ENCODE measurements at regions not wholly inside any gene's neighbourhood (a gene's known extent, or its start where the extent isn't known, plus 50 kb on each side); places are given as distances from the start of the nearest gene placed in this dataset.

DNA sequence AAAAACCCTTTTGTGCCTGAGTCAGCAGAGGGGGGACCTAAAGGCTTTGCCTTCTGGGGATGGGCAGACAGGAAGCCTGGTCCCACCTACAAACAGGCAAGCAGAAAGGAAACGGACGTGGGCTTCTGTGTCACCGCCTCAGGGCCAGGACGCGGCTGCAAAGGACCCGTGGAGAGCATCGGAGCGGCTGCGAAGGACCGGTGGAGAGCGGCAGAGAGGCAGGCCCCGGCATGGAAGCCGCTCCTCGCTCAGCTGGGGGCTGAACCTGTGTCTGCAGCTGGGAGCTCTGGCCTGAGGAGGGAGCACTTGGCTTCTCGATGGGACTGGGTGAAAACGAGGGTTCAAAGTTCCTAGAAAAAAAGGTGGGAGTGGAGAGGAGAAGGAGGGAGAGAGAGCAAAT, 125.4 kb upstream of the PPP2R2D start:
- Histone ChIP-seq H3F3A (ENCODE audit: control insufficient read depth, insufficient read depth) (no peaks in the 10 kb centered on the region), H3K9me2 (replicated peaks; ENCODE audit: control insufficient read depth, low read length) (no peaks in the 10 kb centered on the region), H3K79me2 (ENCODE audit: control insufficient read depth, low read length) (no peaks in the 10 kb centered on the region), H3K4me2 (ENCODE audit: low read length) (no peak overlapping the region), H4K20me1 (ENCODE audit: control insufficient read depth, insufficient read depth, low read depth, low read length) (no peaks in the 10 kb centered on the region), H3K36me3 (ENCODE audit: control insufficient read depth, low read length) (no peaks in the 10 kb centered on the region), H3K4me1 (ENCODE audit: control insufficient read depth, low read length) (no peaks in the 10 kb centered on the region), H3K9me3 (ENCODE audit: control insufficient read depth, insufficient read depth, low read length) (peaks cover 28% of the 10 kb centered on the region), H3K4me3 (ENCODE audit: low read length) (no peak overlapping the region), H3K27me3 (ENCODE audit: control insufficient read depth, low read length) (no peaks in the 10 kb centered on the region), H3K27ac (ENCODE audit: low read depth, low read length) (no peak overlapping the region)
- TF ChIP-seq EZH2phosphoT487 (IDR thresholded peaks at IDR 0.05; ENCODE audit: borderline replicate concordance, low read length) = no peak
- TF ChIP-seq, protein P1, sequence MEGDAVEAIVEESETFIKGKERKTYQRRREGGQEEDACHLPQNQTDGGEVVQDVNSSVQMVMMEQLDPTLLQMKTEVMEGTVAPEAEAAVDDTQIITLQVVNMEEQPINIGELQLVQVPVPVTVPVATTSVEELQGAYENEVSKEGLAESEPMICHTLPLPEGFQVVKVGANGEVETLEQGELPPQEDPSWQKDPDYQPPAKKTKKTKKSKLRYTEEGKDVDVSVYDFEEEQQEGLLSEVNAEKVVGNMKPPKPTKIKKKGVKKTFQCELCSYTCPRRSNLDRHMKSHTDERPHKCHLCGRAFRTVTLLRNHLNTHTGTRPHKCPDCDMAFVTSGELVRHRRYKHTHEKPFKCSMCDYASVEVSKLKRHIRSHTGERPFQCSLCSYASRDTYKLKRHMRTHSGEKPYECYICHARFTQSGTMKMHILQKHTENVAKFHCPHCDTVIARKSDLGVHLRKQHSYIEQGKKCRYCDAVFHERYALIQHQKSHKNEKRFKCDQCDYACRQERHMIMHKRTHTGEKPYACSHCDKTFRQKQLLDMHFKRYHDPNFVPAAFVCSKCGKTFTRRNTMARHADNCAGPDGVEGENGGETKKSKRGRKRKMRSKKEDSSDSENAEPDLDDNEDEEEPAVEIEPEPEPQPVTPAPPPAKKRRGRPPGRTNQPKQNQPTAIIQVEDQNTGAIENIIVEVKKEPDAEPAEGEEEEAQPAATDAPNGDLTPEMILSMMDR (IDR thresholded peaks at IDR 0.05; ENCODE audit: low read depth, low read length, poor library complexity, severe bottlenecking) = no peak

DNA sequence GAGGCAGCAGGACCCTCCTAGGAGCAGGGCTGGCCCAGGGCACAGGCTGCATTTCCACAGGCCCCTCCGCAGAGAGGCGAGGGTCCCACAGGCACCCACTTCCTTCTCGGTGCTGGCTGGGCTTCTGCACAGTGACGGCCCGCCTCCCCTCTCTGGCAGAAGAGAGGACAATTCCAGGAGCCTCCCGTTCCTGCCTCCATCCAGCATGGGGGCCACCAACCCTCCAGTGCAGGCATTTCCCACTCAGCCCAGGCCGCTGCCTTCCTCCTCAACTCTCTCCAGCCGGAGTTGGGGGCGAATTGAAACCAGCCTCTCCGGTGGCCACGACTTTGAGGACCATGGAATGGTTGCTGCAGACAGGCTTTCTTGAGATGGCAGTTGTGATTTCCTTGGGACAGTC, 125.0 kb upstream of the PPP2R2D start:
- Histone ChIP-seq H3K4me1 (ENCODE audit: control insufficient read depth, low read length) (no peaks in the 10 kb centered on the region), H3K36me3 (ENCODE audit: control insufficient read depth, low read length) (no peaks in the 10 kb centered on the region), H3F3A (ENCODE audit: control insufficient read depth, insufficient read depth) (no peaks in the 10 kb centered on the region), H4K20me1 (ENCODE audit: control insufficient read depth, insufficient read depth, low read depth, low read length) (no peaks in the 10 kb centered on the region), H3K79me2 (ENCODE audit: control insufficient read depth, low read length) (no peaks in the 10 kb centered on the region), H3K27me3 (ENCODE audit: control insufficient read depth, low read length) (no peaks in the 10 kb centered on the region), H3K9me3 (ENCODE audit: control insufficient read depth, insufficient read depth, low read length) (peaks cover 28% of the 10 kb centered on the region), H3K4me3 (ENCODE audit: low read length) (no peak overlapping the region), H3K27ac (ENCODE audit: low read depth, low read length) (no peak overlapping the region), H3K9me2 (replicated peaks; ENCODE audit: control insufficient read depth, low read length) (no peaks in the 10 kb centered on the region), H3K4me2 (ENCODE audit: low read length) (no peak overlapping the region)
- TF ChIP-seq, protein P1 (IDR thresholded peaks at IDR 0.05; ENCODE audit: low read depth, low read length, poor library complexity, severe bottlenecking) = no peak
- no peak for TF ChIP-seq EZH2phosphoT487 (IDR thresholded peaks at IDR 0.05; ENCODE audit: borderline replicate concordance, low read length)

DNA sequence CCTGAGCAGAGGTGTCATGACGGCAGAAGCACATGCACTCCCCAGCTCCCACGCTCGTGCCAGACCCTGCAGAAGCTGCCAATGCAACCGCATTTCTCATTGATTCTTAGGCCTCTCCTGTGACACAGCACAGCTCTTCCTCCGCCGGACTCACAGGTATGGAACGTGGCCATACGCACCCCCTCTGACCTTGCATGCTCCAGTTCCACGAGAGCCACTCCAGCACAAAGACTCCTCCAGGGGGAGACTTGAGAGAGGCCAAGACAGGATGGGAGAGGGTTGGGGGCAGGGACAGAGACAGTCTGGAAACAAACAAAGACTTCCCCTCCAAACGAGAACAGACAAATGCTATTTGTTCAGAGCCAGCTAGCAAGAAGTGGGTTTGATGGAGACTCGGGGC, 124.3 kb upstream of the PPP2R2D start:
- Histone ChIP-seq H3K9me3 (ENCODE audit: control insufficient read depth, insufficient read depth, low read length) (peaks cover 28% of the 10 kb centered on the region), H3K4me2 (ENCODE audit: low read length) (no peak overlapping the region), H3K36me3 (ENCODE audit: control insufficient read depth, low read length) (no peaks in the 10 kb centered on the region), H3K27me3 (ENCODE audit: control insufficient read depth, low read length) (no peaks in the 10 kb centered on the region), H3K4me1 (ENCODE audit: control insufficient read depth, low read length) (no peaks in the 10 kb centered on the region), H3K27ac (ENCODE audit: low read depth, low read length) (no peak overlapping the region), H3K4me3 (ENCODE audit: low read length) (no peak overlapping the region), H4K20me1 (ENCODE audit: control insufficient read depth, insufficient read depth, low read depth, low read length) (no peaks in the 10 kb centered on the region), H3K9me2 (replicated peaks; ENCODE audit: control insufficient read depth, low read length) (no peaks in the 10 kb centered on the region), H3K79me2 (ENCODE audit: control insufficient read depth, low read length) (no peaks in the 10 kb centered on the region), H3F3A (ENCODE audit: control insufficient read depth, insufficient read depth) (no peaks in the 10 kb centered on the region)
- TF ChIP-seq EZH2phosphoT487 (IDR thresholded peaks at IDR 0.05; ENCODE audit: borderline replicate concordance, low read length) = no peak
- TF ChIP-seq, protein P1 (IDR thresholded peaks at IDR 0.05; ENCODE audit: low read depth, low read length, poor library complexity, severe bottlenecking) = no peak

DNA sequence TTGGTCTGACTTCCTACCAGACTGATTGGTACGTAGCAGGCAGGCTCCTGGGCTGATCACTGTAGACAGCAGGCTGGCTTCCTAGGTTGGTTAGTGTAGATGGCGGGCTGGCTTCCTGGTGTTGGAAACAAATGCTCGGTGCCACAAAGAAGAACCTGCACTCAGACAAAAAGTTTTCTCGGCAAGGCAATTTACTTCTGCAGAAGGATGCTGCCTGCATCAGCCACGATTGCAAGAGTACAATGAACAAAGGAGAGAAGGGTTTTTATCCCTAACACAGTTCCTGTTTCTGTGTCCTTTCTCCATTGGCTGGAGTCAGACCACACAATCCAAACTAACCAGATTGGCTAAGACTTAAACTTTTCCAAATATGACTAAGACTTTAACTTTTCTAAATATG, 123.6 kb upstream of the PPP2R2D start:
- Histone ChIP-seq H4K20me1 (ENCODE audit: control insufficient read depth, insufficient read depth, low read depth, low read length) (no peaks in the 10 kb centered on the region), H3K9me3 (ENCODE audit: control insufficient read depth, insufficient read depth, low read length) (peaks cover 28% of the 10 kb centered on the region), H3K27me3 (ENCODE audit: control insufficient read depth, low read length) (no peaks in the 10 kb centered on the region), H3K79me2 (ENCODE audit: control insufficient read depth, low read length) (no peaks in the 10 kb centered on the region), H3K27ac (ENCODE audit: low read depth, low read length) (no peak overlapping the region), H3K9me2 (replicated peaks; ENCODE audit: control insufficient read depth, low read length) (no peaks in the 10 kb centered on the region), H3K4me2 (ENCODE audit: low read length) (no peak overlapping the region), H3K4me3 (ENCODE audit: low read length) (no peak overlapping the region), H3K36me3 (ENCODE audit: control insufficient read depth, low read length) (no peaks in the 10 kb centered on the region), H3F3A (ENCODE audit: control insufficient read depth, insufficient read depth) (no peaks in the 10 kb centered on the region), H3K4me1 (ENCODE audit: control insufficient read depth, low read length) (no peaks in the 10 kb centered on the region)
- TF ChIP-seq EZH2phosphoT487 (IDR thresholded peaks at IDR 0.05; ENCODE audit: borderline replicate concordance, low read length) = no peak
- TF ChIP-seq, protein P1 (IDR thresholded peaks at IDR 0.05; ENCODE audit: low read depth, low read length, poor library complexity, severe bottlenecking) = no peak

All from DOHH2 (cell line).